HK-2 (cell line): ENCODE measurements at regions not wholly inside any gene's neighbourhood (a gene's known extent, or its start where the extent isn't known, plus 50 kb on each side); places are given as distances from the start of the nearest gene placed in this dataset.

Experiments
- DNase-seq: peaks from one replicate; pipeline ENCODE4 v3.0.0-alpha.2; 2018; ENCODE audit not compliant: unreplicated experiment

- peak; percentile 33 for DNase-seq
Observed at GRCh38 chr4:23333946-23334878, 555.6 kb downstream of the PPARGC1A start.

- no peak for DNase-seq
Observed at GRCh38 chr4:23333556-23333945, 556.3 kb downstream of the PPARGC1A start.

GRCh38 chr4:23332313-23332712, 557.5 kb downstream of the PPARGC1A start:
- DNase-seq: no peak

- DNase-seq: no peak
Observed at GRCh38 chr4:23327120-23327519, 562.7 kb downstream of the PPARGC1A start.

GRCh38 chr4:23324021-23324690, 565.7 kb downstream of the PPARGC1A start:
- peak; percentile 35 for DNase-seq

- DNase-seq: no peak
Observed at GRCh38 chr4:23323436-23323835, 566.4 kb downstream of the PPARGC1A start.

- no peak for DNase-seq
Observed at GRCh38 chr4:23322732-23323131, 567.1 kb downstream of the PPARGC1A start.

GRCh38 chr4:23320931-23321587, 568.8 kb downstream of the PPARGC1A start:
- DNase-seq: no peak

GRCh38 chr4:23312686-23313085, 577.2 kb downstream of the PPARGC1A start:
- no peak for DNase-seq

- no peak for DNase-seq
Observed at GRCh38 chr4:23311983-23312382, 577.9 kb downstream of the PPARGC1A start.

- no peak for DNase-seq
Observed at GRCh38 chr4:23305026-23305425, 584.8 kb downstream of the PPARGC1A start.

GRCh38 chr4:23298371-23298770, 591.5 kb downstream of the PPARGC1A start:
- no peak for DNase-seq

GRCh38 chr4:23297327-23297726, 592.5 kb downstream of the PPARGC1A start:
- DNase-seq: no peak

- DNase-seq: no peak
Observed at GRCh38 chr4:23291139-23291538, 598.4 kb downstream of the GBA3 start.

GRCh38 chr4:23290656-23291055, 597.9 kb downstream of the GBA3 start:
- DNase-seq: no peak

- no peak for DNase-seq
Observed at GRCh38 chr4:23279377-23279986, 586.7 kb downstream of the GBA3 start.

GRCh38 chr4:23278845-23279244, 586.1 kb downstream of the GBA3 start:
- DNase-seq: no peak

GRCh38 chr4:23276076-23276475, 583.3 kb downstream of the GBA3 start:
- no peak for DNase-seq

GRCh38 chr4:23269566-23269965, 576.8 kb downstream of the GBA3 start:
- DNase-seq: no peak

GRCh38 chr4:23268072-23268771, 575.5 kb downstream of the GBA3 start:
- no peak for DNase-seq

- no peak for DNase-seq
Observed at GRCh38 chr4:23266401-23266800, 573.7 kb downstream of the GBA3 start.
